HG03575 (cell line): ENCODE measurements at regions not wholly inside any gene's neighbourhood (a gene's known extent, or its start where the extent isn't known, plus 50 kb on each side); places are given as distances from the start of the nearest gene placed in this dataset.
"Not testable (repeated sequence)": the region's sequence is repeated elsewhere in the genome, so short reads cannot be mapped to it uniquely, and the experiment has no call there.

Experiments used
- ATAC-seq: cut with Tn5 transposase; IDR thresholded peaks from one replicate; pipeline ENCODE4 v1.9.1; 2021; ENCODE audit not compliant: unreplicated experiment, insufficient number of reproducible peaks, low FRiP score; ENCODE audit errors: extremely low read depth

- ATAC-seq: no peak
Measured at GRCh38 chr10:8128511-8128910, 74.0 kb downstream of the GATA3 start.

GRCh38 chr10:8129438-8129837 lies 75.0 kb downstream of the GATA3 start:
- ATAC-seq: no peak

DNA sequence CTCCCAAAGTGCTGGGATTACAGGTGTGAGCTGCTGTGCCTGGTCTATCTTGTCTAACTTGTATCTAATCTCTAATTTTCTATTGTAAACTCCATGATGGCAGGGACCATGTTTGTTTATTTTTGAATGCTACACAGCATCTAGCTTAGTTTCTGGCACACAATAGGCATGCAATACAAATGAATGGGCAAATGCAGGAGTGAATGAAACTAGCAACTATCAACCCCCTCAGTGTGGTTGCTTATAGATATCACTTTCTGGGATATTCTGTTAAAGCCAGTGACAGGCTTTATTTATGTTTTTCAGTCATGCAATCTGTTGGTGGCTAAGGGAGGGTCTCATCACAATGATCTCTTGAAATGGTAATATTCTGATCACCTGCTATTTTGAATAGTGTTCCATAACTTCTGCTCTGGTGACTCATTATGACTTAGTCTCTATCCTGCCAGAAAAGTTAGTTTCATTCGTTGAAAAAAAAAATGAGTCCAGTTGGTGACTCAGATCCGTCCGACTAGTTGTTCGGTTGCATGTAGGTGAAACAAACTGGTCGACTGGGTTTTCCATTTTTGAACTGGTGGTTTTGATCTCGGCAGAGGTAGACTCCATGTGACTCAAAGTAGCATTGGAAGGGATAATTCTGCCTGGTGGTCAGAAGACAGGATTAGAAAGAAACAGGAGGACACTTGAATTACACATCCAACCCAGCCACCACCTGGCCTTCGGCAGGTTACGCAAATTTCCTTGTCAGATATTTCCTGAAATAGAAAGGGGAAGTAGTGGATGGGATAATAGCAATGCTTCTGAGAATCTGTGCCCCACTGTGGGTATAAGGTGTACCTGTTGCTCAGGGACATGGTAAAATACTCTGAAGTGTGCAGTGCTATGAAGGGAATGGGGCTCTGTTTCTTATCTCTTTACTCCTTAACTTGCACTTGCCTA lies 76.8 kb downstream of the GATA3 start:
- ATAC-seq: peak; percentile 25

GRCh38 chr10:8133146-8133545 lies 78.7 kb downstream of the GATA3 start:
- ATAC-seq: peak; percentile 32

DNA sequence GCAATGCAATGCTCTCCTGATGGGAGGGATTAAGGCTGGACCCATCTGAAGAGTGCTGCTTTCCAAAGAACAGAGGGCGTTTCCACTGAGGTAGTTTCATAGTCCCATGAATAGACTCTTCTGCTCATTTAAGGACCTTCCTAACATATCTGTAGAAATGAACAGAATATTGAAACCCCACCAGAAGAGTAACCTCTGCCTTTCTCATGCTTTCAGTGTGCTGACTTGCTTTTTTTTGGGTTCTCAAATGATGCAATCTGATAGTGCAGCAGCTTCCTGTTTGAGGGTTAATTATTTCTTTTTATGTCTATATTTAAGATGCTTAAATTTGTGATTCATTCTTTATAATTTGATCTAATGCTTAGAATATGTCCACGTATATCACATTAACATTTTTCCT lies 82.2 kb downstream of the GATA3 start:
- ATAC-seq: no peak

DNA sequence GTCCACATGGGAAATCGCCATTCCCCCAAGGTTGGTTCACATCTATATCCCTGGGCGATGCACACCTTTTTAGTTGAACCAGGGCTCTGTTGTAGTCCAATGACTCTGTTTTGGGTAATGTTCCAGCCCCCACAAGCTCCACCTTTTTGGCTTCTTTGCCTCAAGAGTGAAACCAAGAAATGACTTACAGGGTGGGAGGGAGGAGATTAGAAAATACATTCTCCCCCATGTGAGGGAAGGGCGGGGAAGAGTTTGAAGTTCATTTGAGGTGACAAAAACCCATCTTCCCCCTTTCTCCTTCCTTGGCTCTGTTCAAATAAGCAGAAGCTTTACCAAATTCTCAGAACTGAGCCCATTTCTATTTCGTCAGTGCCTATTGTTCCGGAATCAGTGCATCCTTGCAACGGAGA lies 82.8 kb downstream of the GATA3 start:
- no peak for ATAC-seq

DNA sequence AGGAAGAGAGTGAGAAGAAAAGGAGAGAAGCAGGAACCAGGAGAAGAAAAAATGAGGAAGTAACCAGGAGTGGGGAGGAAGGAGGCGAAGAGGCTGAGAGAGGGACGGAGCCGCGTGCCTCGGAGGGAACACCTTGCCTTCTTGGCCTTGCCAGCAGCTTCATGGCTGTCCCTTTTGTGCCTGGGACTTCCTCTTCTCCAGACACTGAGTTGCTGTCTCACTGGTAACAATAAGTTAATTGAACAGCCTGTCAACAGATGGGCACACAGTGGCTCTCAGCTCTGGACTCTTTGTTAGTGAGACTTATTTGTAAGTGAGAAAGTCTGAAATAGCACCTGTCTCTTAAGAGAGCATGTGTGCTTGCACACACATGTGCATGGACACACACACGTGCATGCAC lies 83.2 kb downstream of the GATA3 start:
- ATAC-seq: no peak

DNA sequence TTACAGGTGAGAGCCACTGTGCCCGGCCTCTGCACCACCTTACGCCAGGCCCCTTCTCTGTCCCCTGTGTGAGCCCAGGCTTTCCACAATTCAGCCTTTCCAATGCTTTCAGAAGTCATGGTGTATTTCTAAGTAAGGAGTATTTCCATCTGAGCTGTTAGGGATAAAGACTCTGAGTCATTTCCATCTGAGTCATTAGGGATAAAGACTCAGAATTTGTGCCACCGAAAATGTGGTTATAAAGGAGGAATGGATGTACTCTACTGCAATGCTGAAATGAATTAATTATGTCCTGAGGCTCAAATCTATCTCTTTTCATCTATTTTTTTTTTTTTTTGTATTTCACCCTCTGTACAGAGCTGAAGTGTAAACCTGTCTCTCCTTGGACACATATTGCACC lies 84.0 kb downstream of the GATA3 start:
- no peak for ATAC-seq

DNA sequence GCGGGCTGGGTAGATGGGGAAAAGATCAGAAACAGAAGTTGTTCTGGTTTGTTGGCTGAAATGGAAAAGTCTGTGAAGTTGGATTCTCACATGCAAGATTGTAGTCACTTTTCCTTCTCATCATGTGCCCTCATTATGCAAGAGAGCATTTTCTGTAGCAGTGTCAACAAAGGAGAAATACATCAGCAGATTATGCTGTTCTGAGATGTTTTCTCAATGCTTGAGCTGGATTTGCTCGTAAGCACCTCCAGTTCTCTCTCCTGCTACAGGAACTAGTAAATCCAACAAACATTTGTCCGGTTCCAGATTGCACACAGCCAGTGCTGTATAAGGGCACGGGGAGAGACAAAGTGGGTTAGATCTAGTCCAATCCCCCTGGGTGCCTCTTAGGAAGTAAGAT lies 90.0 kb downstream of the GATA3 start:
- no peak for ATAC-seq

DNA sequence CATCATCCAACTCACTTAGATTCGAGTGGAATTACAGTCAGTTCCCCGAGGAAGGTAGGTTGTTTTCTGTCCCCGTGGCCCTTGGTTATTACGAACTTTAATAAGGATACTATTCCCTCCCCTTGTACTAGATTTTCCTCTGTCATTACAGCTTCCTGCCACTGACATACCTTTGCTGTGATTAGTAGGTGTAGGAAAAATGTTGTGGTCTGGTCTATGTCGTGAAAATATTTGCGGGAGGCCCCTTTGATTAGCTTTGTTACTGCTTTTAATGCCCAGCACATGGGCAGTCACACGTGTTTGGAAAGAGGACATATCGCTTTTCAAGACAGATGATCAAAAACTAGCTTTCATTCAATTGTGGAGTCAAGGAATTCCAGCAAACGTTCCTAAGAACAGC lies 92.2 kb downstream of the GATA3 start:
- ATAC-seq: no peak

GRCh38 chr10:8149991-8150390 lies 95.5 kb downstream of the GATA3 start:
- no peak for ATAC-seq

DNA sequence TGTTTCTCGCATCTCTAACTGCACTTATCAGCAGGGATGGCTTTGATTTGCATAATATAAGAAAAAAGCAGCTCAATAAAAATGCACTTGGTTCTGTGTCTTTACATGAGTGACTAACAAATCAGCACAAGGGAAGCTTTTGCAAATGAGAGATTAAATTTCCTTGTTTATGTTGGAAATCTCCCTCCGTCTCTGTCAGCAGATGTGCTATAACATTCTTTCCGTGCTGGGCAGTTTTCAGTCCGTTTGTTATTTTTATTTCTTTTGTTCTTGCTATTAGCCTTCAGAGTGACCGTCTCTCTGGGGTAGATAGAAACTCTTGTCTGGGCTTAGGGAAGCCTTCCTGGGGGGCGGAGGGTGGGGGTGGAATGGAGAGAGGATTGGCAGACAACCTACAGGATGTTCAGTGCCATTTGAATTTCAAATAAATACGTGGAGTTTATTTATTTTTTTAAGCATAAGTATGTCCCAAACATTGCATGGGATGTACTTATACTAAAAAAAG lies 96.0 kb downstream of the GATA3 start:
- ATAC-seq: no peak

GRCh38 chr10:8151086-8151485 lies 96.6 kb downstream of the GATA3 start:
- no peak for ATAC-seq

DNA sequence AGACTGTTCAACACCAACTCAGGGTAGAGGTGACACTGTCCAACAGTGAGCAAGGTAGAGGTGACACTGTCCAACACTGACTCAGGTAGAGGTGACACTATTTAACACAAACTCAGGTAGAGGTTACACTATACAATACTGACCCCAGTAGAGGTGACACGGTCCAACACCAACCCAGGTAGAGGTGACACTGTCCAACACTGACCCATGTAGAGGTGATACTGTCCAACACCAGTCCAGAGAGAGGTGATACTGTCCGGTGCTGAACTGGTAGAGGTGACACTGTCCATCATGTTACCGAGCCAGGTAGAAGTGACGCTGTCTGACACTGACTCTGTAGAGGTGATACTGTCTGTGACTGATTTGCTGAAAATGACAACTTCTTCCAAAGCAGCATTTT lies 102.4 kb downstream of the GATA3 start:
- no peak for ATAC-seq

GRCh38 chr10:8158193-8159071 lies 103.9 kb downstream of the GATA3 start:
- no peak for ATAC-seq

GRCh38 chr10:8159341-8160165 lies 105.1 kb downstream of the GATA3 start:
- ATAC-seq: no peak

DNA sequence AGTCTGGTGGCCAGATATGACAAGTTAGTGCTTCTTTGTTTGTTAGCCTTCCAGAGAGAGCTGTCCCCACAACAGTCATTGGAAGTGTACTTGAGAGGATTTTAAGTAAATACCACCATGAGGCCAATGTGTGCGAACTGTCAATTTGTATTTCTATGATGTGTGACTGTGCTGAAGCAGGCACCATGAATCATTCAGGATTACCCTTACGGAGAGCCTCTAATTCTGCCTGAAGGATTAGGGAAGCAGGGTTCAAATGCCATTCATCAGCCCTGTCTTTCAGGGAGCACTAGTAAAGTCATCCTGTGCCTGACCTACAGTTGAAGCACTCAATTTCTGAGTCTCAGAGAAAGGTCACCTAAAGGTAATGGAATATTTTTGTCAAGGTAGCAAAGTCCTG lies 109.3 kb downstream of the GATA3 start:
- no peak for ATAC-seq

DNA sequence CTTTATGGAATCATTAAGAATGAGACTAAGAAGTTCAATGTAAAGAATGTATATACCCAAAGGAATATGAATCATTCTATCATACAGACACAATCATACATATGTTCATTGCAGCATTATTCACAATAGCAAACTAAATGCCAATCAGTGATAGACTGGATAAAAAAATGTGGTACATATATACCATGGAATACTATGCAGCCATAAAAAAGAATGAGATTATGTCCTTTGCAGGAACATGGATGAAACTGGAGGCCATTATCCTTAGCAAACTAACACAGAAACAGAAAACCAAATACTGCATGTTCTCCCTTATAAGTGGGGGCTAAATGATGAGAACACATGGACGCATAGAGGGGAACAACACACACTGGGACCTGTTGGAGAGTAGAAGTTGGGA lies 110.2 kb downstream of the GATA3 start:
- not testable (repeated sequence) for ATAC-seq

- no peak for ATAC-seq
Measured at GRCh38 chr10:8168836-8169235, 114.3 kb downstream of the GATA3 start.
